GM12874 (cell line): ENCODE measurements at regions not wholly inside any gene's neighbourhood (a gene's known extent, or its start where the extent isn't known, plus 50 kb on each side); places are given as distances from the start of the nearest gene placed in this dataset.

ENCODE experiments used
- CTCF ChIP-seq: IDR thresholded peaks from 2 replicates; pipeline ENCODE4 v1.5.1; 2011; ENCODE audit warnings: low read depth, mild to moderate bottlenecking, control low read depth, low read length, moderate library complexity; ENCODE audit not compliant: insufficient read depth

- TF ChIP-seq CTCF: no peak
Measured at GRCh38 chr5:173500213-173500560, 116.3 kb downstream of the BOD1 start.

- no peak for TF ChIP-seq CTCF
Measured at GRCh38 chr5:173499471-173500212, 116.8 kb downstream of the BOD1 start.

- TF ChIP-seq CTCF: no peak
Measured at GRCh38 chr5:173498739-173499470, 117.5 kb downstream of the BOD1 start.

- TF ChIP-seq CTCF: no peak
Measured at GRCh38 chr5:173498286-173498685, 118.2 kb downstream of the BOD1 start.

- no peak for TF ChIP-seq CTCF
Measured at GRCh38 chr5:173497685-173498084, 118.8 kb downstream of the BOD1 start.

GRCh38 chr5:173496883-173497255, 119.6 kb downstream of the BOD1 start:
- TF ChIP-seq CTCF: no peak

GRCh38 chr5:173496129-173496882, 120.1 kb downstream of the BOD1 start:
- no peak for TF ChIP-seq CTCF
